ENCODE measurements at regions not wholly inside any gene's neighbourhood (a gene's known extent, or its start where the extent isn't known, plus 50 kb on each side); places are given as distances from the start of the nearest gene placed in this dataset.
A peak's percentile ranks its signal among the peaks of the same experiment; 100 is the strongest.

DNA sequence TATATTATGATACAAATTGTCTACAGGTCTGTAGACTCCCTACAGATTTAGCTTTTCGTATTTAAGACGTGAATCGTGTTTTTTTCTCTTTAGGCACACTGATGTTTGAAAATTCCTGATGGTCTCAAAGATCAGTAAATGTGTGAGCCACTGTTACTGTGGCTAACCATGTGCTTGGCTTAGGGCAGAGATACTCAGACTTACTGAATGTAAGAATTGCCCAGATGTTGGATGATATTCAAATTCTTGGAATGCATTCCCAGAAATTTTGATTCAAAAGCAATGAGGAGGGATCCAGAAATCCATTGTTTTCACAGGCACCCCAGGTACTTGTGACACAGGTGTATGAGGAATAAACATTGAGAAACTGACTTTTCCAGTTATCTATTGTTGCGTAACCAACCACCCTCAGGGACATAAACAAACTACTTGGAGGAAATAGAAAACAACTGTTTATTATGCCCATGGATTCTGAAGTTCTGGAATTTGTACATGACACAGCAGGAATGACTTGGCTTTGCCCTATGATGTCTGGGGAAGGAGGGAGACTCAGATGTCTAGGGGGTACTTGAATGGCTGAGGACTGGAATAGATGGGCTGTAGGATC, 339.6 kb upstream of the CITED2 start:
- DNase-seq (ENCODE audit: insufficient read length, low spot score) (no peak), FAIRE-seq (no peak)
- no peak for TF ChIP-seq POLR2A (IDR thresholded peaks at IDR 0.05; ENCODE audit: low read depth, low read length)

DNA sequence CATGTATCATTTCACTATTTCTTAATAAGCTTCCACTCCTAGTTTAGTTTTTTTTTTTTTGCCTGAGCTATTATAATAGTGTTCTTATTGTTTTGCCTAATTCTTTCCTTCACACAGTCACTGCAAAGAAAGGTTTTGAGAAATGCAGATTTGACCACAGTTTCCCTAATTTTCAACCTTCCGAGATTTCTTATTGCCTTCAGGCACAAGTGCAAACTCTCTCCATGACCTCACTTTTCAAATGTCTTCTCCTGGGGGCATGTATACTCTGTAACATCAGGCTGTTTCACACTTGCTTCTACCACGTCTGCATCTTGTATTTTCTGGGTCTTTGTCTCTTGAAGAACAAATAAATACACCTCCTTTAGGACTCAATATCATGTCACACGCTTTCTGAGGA, 339.0 kb upstream of the CITED2 start:
- no peak for DNase-seq (ENCODE audit: insufficient read length, low spot score)
- TF ChIP-seq POLR2A (IDR thresholded peaks at IDR 0.05; ENCODE audit: low read depth, low read length): no peak
- FAIRE-seq: no peak

DNA sequence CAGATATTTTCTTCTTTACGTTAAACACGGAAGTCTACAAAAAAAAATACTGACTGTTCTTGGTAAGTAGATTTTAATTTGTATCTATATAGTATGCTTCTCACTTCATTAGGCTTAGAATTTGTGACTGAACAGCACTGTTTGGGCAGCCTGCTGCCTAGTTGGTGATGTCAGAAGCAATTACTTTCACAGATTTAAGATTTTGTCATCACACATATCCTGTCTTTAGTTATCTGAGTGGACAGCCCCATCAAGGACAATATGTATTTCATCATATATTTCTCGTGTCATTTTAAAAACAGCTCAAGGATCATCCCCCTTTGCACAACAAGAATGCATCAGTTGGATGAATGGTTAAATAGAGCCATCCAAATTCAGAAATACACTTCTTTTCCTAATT, 338.4 kb upstream of the CITED2 start:
- TF ChIP-seq POLR2A (IDR thresholded peaks at IDR 0.05; ENCODE audit: low read depth, low read length): no peak
- no peak for DNase-seq (ENCODE audit: insufficient read length, low spot score)
- no peak for FAIRE-seq

DNA sequence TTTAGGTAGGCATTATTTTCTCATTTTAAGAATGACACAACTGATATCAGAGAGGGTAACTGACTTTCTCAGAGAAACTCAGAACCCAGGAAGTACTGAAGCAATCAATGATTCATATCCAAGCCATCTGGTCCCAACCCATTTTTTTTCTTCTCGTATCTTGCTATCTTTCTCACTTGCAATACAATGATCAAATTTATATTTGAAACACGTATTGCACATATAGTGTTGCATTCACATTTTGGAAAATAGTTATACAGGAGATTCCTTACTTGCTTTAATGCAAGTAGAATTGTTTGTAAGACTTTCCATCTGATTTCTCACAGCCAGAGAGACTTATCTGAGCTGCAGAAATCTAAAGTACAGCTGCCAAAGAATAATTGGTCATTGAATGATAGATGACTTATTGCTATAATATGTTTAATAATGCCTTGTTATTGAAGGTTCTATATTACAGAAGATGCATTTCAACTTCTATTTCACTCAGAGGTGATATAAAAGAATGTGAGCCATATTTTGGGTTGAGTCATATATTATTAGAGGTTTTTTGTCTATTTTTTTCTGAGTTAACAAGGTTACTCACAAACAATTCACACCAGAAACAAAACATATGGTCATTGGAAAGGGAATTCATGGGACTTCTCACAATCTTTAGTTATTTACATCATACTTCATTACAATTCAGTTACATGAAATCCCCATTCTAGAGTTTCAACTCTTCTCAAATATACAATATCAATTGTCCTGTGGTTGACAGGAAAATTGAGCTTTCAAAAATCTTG, 337.5 kb upstream of the CITED2 start:
- TF ChIP-seq POLR2A (IDR thresholded peaks at IDR 0.05; ENCODE audit: low read depth, low read length): no peak
- DNase-seq (ENCODE audit: insufficient read length, low spot score) (no peak), FAIRE-seq (peak; percentile 53)

DNA sequence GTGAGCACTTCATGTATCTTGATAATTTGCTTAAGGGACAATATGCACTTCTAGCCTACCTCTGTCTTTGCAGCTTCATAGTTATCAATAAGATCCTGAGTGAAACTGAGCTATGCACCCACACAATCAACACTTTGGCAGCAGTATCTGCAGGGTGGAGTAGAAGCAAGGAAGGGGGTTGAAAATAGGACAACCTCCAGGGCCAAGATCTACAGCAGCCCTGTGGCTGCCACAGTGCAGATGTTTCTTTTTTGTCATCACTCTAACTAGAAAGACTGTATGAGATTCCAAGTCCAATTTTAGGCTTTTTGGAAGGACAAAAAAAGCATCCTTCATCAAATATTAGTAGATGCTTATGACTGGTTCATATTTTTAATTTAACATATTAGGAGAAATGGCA, 336.1 kb upstream of the CITED2 start:
- no peak for TF ChIP-seq POLR2A (IDR thresholded peaks at IDR 0.05; ENCODE audit: low read depth, low read length)
- no peak for DNase-seq (ENCODE audit: insufficient read length, low spot score)
- FAIRE-seq: no peak

DNA sequence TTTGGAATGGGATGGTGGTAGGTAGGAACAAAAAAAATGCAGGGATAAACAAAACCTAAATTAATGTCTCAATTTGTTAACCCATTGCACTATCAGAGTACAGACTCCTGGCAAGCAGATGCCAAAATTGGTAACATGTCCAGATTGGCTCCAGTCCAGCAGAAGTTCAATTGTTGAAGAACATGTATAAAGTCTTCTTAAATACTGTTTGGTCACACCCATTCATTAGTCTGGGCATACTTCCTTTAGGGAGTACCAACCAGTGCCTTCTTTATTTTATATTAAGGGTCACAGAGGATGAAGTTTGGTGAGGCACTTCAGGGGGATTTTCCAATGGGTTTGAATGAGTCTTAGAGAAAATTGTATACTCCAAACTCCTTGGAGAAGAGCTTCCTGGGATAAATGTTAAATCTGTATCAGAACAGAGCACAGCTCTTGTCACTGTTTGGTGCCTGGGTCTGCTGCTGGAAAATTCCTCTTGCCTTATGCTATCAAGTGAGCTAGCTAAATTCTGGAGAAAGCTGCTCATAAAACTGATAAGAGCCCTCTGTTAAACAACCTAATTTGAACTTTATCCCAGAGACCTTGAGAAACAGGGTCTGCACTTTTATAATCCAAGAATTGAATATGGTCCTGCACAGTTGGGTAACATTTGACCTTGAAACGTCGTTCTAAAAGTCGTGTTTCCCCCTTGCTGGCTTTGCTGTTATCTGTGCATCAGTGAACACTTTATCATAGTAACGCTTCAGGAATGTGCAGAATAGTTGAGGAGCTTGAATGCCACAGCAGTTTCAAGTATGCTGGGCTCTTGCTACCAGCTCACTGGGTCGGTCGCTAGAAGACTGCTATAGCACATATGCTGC, 334.1 kb upstream of the CITED2 start:
- TF ChIP-seq POLR2A (IDR thresholded peaks at IDR 0.05; ENCODE audit: low read depth, low read length): no peak
- FAIRE-seq: peak; percentile 92
- peak; percentile 34 for DNase-seq (ENCODE audit: insufficient read length, low spot score)

DNA sequence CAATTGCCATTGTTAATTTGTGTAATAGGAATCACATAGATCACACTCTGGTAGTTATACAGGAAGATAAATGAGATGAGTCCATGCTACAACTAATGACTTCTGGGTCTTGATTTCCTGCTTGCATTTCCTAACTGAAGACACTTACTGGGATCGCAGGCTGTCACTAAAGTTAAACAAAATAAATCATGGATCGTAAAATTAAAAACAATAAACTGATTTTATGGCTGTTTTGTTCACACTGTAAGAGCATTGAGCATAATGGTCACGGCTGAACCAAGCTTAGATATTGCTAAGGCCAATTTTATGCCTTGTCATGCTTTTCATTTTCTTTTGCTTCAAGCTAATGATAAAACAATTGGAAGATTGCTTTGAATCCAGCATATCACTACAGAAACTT, 332.5 kb upstream of the CITED2 start:
- DNase-seq (ENCODE audit: insufficient read length, low spot score) (no peak), FAIRE-seq (no peak)

DNA sequence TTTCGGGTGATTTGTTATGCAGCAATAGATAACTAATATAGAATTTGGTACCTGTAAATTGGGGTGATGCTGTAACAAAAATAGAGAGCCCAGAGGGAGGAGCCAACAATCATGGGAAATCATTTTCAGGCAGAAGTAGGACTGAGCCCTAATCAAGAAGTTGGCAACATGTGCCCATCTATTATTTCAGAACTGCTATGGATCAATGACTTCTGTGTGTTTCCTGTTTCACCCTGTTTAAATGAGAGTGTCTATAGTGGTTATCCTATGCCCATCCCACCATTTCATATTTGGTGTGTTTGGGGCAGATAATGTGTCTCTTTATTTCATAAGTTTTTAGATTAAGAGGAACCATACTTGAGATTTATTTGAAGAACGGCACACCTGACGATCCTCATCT, 330.8 kb upstream of the CITED2 start:
- no peak for FAIRE-seq
- no peak for TF ChIP-seq POLR2A (IDR thresholded peaks at IDR 0.05; ENCODE audit: low read depth, low read length)
- DNase-seq (ENCODE audit: insufficient read length, low spot score): no peak

More for the DNA sequence above, 332.5 kb upstream of the CITED2 start:
- no peak for TF ChIP-seq POLR2A (IDR thresholded peaks at IDR 0.05; ENCODE audit: low read depth, low read length)

DNA sequence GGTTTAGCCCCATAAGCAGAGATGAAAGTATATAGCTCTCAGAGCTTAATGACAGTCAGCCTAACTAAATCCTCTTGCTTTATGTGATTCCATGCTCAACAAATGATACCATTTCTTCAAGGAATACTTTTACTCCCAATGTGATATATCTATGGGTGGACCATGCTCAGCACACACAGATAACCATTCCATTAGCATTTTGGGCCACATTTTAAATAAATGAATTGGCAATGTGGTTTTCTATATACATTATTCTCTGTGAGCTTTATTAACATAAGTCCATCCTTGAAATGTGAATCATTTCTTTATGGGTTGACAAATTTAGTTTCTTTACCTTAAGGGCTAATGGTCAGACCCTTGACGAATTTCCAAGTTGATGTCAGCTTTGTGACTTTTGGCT, 329.3 kb upstream of the CITED2 start:
- no peak for TF ChIP-seq POLR2A (IDR thresholded peaks at IDR 0.05; ENCODE audit: low read depth, low read length)
- FAIRE-seq (no peak), DNase-seq (ENCODE audit: insufficient read length, low spot score) (no peak)

DNA sequence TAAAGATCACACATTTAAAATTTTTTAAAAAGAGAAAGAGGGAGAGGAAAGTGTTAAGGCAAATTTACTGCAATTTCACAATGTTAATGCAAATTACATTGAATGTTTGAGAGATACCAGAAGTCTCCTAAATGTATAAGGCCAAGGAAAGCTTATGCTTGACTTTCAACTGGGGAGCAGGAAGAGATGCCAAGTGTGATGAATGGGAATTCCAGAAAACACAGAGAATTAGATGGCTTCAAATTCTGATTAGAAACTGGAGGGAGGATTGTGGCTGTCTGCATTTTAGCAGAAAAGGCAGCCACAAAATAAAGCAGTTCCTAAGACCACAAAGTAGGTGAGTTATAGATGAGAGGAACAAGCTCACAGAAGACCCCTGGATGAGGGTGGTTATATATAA, 328.3 kb upstream of the CITED2 start:
- no peak for TF ChIP-seq POLR2A (IDR thresholded peaks at IDR 0.05; ENCODE audit: low read depth, low read length)
- FAIRE-seq (no peak), DNase-seq (ENCODE audit: insufficient read length, low spot score) (no peak)

DNA sequence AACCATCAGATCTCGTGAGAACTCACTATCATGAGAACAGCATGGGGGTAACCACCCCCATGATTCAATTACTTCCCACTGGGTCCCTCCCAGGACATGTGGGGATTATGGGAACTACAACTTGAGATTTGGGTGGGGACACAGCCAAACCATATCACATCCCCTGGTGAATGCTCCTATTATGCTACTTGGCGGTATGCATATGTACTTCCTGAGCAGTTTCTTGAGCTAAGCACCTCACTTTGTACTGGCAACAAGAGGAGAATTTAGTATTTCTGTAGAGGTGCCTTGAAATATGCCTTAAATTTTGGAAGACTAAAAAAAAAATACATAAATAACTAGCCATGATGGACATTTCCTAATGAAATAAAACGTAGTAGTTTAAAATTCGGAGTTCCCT, 327.2 kb upstream of the CITED2 start:
- FAIRE-seq: no peak
- DNase-seq (ENCODE audit: insufficient read length, low spot score): no peak
- TF ChIP-seq POLR2A (IDR thresholded peaks at IDR 0.05; ENCODE audit: low read depth, low read length): no peak

DNA sequence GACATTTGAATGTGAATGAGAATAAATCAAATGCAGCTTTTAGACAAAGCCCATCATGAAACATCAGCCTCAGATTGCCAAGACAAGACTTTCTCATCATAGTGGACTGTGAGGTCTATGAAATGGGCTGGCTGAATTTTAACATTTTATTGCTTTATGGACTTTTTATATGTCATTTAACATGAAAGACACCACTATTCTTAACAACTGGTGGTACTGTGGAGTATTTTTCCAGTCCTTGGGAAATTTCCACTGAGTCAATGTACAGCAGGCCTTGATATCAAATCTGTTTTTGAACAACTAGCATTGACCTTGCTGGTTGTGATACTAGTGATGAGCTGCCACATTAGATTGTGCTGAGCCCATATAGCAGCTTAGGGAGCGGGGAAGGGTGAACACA, 326.6 kb upstream of the CITED2 start:
- DNase-seq (ENCODE audit: insufficient read length, low spot score) (no peak), FAIRE-seq (no peak)
- TF ChIP-seq POLR2A (IDR thresholded peaks at IDR 0.05; ENCODE audit: low read depth, low read length): no peak

DNA sequence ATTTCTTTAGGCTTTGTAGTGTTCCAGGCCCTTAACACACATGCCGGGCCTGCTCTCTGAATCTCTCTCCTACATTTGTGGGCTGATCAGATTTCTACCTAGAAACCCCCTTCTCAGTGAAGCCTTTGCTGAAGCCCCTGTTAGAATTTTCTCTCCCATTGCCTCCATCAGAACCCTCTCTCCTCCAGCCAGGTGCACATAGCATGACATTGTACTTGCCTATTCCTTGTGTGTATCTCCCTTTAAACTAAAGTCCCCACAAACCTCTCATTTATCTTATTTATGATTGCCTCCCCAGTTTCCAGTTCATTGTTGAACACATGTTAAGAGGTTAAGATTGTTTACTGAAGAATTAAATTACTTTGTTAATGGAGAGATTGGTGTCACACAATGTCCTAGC, 325.5 kb upstream of the CITED2 start:
- TF ChIP-seq POLR2A (IDR thresholded peaks at IDR 0.05; ENCODE audit: low read depth, low read length): no peak
- FAIRE-seq: no peak
- DNase-seq (ENCODE audit: insufficient read length, low spot score): no peak

DNA sequence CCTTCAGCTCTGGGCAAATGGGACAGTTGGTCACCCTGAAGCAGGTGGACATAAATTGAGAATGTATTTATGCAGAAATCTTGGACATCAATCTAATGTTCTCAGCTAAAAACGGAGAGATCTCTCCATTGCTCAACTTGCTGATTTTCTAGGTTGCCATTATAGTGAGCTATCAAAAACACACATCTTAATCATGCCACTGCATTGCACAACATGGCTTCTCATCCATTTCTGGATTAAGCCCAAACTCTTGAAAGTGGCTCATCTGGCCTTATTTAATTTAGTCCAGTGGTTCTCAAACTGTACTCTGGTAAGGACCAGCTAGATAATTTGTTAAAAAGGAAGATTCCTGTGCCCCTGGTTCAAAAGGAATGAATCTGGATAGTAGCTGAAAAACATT, 324.9 kb upstream of the CITED2 start:
- FAIRE-seq (no peak), DNase-seq (ENCODE audit: insufficient read length, low spot score) (no peak)
- TF ChIP-seq POLR2A (IDR thresholded peaks at IDR 0.05; ENCODE audit: low read depth, low read length): no peak

Data from H54 (cell line).